Right lung (tissue), 2 donors: ENCODE measurements at regions not wholly inside any gene's neighbourhood (a gene's known extent, or its start where the extent isn't known, plus 50 kb on each side); places are given as distances from the start of the nearest gene placed in this dataset.

ENCODE experiments used
- DNase-seq, 2 donors: peaks; one replicate each; pipeline ENCODE4 v3.0.0-alpha.2; 2013

DNA sequence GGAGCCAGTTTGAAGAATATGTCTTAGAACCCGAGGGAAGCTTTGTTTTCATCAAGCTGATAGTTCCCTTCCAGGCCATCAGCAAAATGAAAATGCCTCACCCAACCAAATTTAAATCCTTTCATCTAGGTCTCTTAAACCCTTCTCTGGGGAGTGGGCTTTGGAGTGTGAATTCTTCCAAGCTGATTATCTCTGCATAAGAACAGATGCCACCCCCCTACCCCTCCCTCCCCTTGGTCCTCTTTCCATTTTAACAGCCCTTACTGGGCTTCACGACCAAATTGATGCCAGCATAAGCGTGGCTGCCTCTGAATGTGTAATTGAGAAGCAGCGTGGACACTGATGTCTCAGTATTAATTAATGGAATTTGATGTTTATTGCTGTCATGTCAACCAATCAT, 509.7 kb upstream of the CLINT1 start:
- DNase-seq = no peak

DNA sequence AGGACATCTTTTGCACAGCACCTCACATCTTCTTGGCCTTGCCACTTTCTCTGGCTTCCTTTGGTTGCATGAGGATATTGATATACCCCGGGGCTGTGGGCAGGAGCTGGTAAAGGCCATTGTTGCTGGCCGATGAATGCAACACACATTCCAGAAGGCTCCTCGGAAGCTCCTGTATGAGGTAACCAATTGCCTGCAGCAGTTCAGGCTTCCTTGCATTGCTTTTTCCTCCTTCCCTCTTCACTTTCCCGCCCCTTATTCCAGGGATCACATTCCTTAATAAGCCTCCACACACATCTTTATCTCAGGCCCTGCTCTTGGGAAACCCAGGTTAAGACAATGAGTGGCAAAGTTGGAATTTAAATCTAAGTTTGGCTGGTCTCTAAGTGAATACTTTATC, 505.4 kb upstream of the CLINT1 start:
- no peak for DNase-seq

DNA sequence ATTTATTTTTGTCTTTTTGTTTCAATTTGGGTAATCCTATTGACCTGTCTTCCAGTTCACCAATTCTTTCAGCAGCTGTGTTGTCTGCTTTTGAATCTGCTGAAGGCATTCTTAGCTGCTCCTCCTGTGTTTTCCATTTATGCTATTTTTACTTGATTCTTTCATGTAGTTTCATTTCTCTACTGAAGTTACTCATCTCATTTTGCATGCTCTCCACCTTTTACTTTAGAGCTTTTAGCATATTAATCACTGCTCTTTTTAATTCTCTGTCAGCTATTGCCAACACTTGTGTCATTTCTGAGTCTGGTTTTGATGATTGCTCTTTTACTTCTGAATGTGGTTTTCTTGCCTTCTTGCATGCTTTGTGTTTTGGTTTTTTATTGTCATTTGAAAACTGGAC, 496.0 kb upstream of the CLINT1 start:
- DNase-seq = no peak

DNA sequence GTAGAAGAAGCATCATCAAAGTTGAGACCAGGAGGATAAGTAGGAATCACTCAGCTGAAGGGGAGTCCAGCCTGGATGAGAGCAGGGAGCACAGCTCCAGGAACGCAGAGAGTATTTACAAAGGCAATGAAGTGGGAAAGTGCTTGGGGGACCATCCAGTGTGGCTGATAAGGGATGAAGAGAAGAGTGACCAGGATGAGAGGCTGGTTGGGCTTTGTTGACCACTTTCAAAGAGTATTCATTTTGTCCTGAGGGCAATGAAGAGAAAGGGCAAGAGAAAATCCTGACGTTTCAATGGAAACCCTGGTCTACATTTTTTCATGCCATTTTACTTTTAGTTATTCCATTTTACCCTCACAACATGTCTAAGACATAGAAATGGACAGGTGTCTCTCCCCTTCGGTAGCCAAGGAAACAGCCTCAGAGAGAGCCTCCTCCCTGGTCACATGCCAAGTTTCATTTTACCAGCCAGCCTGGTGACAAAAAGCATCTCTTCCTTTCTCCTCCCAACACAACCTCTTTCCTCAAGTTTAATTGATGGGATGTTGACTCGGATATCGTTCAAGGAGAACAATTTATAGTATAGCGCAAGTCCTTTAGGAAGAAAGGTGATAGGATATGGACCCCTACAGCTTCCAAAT, 492.7 kb upstream of the CLINT1 start:
- DNase-seq = no peak

- no peak for DNase-seq
These were observed 491.0 kb upstream of the CLINT1 start for GRCh38 chr5:158349987-158350386.

- DNase-seq = no peak
These were observed 485.4 kb upstream of the CLINT1 start for GRCh38 chr5:158344376-158344775.

DNA sequence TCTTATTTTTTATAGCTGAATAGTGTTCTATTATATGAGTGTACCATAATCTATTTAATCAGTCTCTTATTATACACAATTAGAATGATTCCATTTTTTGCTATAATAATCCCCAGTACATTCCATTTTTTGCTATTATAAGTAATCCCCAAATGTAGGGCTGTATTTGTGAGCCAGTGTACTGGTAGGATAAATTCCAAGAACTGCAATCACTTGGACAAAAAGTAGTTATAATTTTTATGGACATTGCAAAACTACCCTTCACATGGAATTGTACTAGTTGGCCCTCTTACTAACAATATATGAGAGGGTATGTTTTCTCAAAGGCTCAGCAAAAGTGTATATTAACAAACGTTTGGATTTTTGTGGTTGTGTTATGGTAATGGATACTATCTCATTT, 481.7 kb upstream of the CLINT1 start:
- DNase-seq = no peak

- DNase-seq = no peak
These were observed 467.3 kb upstream of the CLINT1 start for GRCh38 chr5:158326256-158326655.

DNA sequence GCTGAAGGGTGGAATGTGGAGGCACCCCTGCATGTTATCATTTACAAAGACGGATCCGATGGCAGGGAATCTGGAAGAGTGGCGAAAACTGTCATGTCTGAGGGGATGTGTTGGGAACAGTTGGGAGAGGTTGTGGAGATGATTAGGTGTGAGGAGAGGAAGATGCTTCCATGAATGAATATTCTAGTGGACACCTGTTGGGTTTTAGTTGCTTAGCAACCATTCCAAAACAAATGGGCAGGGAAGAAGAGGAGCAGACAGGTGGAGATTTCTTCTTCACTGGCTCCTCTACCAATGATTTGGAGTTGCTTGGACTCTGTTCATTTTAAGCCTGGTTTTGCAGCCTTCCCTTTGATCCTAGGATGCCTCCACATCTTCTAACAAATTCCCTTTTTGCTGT, 465.3 kb upstream of the CLINT1 start:
- DNase-seq = no peak

DNA sequence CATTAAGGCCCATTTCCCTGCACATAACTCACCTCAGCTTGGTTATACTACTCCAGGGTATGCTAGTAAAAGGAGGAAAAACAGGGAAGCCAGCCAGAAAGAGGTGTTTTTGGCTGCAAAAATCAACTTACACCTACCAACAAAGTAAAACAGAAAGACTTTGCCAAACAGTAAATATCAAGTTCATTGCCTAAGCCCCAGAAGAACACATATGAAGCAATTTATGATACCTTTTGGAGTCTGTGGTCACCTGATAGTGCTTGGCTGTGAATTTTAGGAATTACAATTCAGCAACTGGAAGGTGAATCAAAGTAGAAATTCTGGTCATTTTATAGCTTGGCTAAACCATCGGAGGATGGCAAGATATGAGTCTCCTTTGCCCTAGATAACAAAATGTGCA, 463.7 kb upstream of the CLINT1 start:
- DNase-seq = no peak

DNA sequence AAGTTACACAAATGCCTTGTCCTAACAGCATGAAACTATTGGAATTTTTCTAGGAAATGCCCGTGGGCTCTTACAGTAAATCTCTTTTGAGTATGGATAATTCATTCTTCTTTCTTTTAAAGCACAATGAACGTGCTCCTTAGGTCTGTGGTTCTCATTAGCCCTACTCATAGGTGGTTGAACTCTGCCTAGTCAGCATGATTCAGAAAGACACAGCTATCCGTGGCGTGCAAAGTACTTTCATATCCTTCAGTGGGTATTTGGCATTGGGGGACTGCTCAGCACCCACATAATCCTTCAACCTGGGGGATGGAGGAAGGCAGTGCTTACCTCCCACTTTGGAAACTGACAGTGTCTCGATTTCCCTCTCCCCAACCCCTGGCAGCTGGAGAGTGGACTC, 462.0 kb upstream of the CLINT1 start:
- no peak for DNase-seq

DNA sequence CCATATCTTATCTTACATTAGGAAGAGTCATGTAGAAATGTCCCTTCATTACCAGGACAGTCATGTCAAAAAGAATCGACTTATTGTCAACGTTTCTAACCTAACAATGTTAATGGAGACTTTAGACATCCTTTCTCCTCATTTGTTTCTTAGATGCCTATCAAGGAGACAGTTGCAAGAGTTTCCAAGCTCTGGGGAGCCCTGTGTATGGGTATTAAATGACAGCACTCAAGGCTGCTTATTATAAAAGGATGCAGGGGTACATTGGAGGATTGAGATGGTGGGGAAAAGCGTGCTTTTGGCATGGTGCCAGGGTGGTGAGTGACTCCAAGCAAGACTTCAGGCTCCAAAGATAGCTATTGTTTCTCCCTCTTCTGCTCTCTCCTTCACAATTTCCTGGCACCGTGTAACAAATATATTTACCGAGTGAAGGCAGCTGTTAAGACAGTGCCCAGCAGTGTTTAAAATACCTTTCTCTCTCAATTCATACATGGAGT, 461.3 kb upstream of the CLINT1 start:
- DNase-seq = no peak

GRCh38 chr5:158317507-158317906, 458.6 kb upstream of the CLINT1 start:
- DNase-seq = no peak

DNA sequence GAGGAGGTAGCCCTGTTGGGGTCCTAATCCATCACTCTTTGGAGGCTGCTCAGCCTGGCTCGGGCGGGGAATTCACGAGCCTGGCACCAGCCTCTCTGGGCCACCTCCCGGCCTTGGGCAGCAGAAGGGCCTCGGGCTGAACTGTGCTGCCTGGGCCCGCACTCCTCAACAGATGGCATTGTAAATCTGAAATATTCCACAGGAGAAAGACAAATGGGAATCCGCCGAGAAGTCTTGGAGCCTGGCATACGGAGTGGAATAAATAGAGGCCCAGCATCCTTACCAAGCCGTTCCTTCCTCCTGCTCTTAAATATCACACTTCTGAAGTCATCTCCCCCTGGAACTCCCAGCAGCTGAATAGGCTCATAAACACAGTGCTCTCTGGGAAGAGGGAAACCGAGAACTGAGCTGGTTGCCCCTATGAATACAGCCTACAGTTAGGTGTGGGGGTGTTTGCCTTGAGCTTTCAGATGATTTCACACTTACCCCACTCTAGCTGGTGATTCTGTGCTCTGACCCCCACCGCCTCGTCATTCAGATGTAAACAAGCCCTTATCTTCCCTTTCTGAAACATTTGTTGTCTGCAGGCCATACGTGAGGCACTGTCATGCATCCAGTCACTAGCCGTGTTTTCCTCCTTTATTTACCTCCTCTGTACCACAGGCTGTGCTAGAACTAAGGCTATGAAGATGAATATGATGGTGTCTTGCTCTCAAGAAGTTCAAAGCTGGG, 455.0 kb upstream of the CLINT1 start:
- no peak for DNase-seq

- no peak for DNase-seq
These were observed 454.2 kb upstream of the CLINT1 start for GRCh38 chr5:158313027-158313732.

- peak; percentile 49 to 65 for DNase-seq
These were observed 450.3 kb upstream of the CLINT1 start for GRCh38 chr5:158309088-158309807.

DNA sequence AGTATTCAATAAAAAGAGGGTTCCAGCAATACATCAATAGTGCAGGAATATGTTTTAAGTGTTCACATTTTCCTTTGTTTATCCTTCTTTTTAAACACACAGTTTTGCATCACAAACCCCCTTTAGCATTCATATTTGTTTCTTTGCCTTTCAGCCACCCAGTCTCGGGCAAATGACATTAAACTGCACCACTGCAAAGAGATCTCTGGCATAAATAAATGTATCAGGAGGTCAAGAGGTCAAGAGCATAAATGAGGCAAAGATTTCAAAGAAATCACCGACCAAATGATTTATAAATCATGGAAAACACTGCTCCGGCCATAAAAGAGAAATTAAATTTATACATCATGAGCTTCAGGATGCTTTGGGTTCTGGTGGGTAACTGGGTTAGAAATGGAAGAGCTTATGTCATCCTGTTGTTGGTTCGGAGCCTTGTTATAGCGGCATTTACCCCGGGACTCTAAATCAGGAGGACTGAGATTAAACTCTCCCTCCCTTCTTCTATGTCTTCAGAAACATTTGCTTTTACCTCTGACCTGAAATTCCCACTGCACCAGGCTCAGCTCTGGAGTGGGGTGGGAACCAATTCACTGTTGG, 449.6 kb upstream of the CLINT1 start:
- DNase-seq = no peak

GRCh38 chr5:158305861-158306260, 446.9 kb upstream of the CLINT1 start:
- no peak for DNase-seq

GRCh38 chr5:158304607-158305006, 445.7 kb upstream of the CLINT1 start:
- DNase-seq = no peak

- no peak for DNase-seq
These were observed 444.9 kb upstream of the CLINT1 start for GRCh38 chr5:158303883-158304282.

GRCh38 chr5:158303275-158303674, 444.3 kb upstream of the CLINT1 start:
- DNase-seq = no peak

- DNase-seq = no peak
These were observed 443.1 kb upstream of the CLINT1 start for GRCh38 chr5:158302029-158302428.
